LNCaP clone FGC (cell line): ENCODE measurements at regions not wholly inside any gene's neighbourhood (a gene's known extent, or its start where the extent isn't known, plus 50 kb on each side); places are given as distances from the start of the nearest gene placed in this dataset.

Experiments
- DNase-seq: peaks from one replicate; pipeline ENCODE4 v3.0.0-alpha.2; 2011; ENCODE audit warnings: low read depth
- H3K4me3 ChIP-seq: 2 replicates; pipeline ENCODE4 v1.5.1; 2011; ENCODE audit warnings: mild to moderate bottlenecking, low read depth, low read length, control low read depth
- CTCF ChIP-seq: IDR thresholded peaks from 2 replicates; pipeline ENCODE4 v1.5.1; 2012; ENCODE audit warnings: mild to moderate bottlenecking; ENCODE audit not compliant: control insufficient read depth, insufficient read depth; ENCODE audit errors: extremely low read depth

- no peak for DNase-seq
- TF ChIP-seq CTCF: no peak
These were observed 260.8 kb upstream of the RRP15 start for GRCh38 chr1:218024211-218024720.

GRCh38 chr1:218025454-218025853 is 259.6 kb upstream of the RRP15 start:
- H3K4me3 ChIP-seq: no peak overlapping the region
- no peak for TF ChIP-seq CTCF
- no peak for DNase-seq

More at GRCh38 chr1:218024211-218024720, 260.8 kb upstream of the RRP15 start:
- H3K4me3 ChIP-seq: no peak overlapping the region

GRCh38 chr1:218027152-218027551 is 257.9 kb upstream of the RRP15 start:
- H3K4me3 ChIP-seq: no peak overlapping the region
- TF ChIP-seq CTCF: no peak
- no peak for DNase-seq

- no peak for TF ChIP-seq CTCF
- no peak for DNase-seq
- H3K4me3 ChIP-seq: no peak overlapping the region
These were observed 254.2 kb upstream of the RRP15 start for GRCh38 chr1:218030846-218031245.

GRCh38 chr1:218031901-218032300 is 253.2 kb upstream of the RRP15 start:
- H3K4me3 ChIP-seq: no peak overlapping the region
- no peak for TF ChIP-seq CTCF
- DNase-seq: no peak

GRCh38 chr1:218034468-218034867 is 250.6 kb upstream of the RRP15 start:
- no peak for TF ChIP-seq CTCF
- DNase-seq: no peak
- H3K4me3 ChIP-seq: no peak overlapping the region

- no peak for TF ChIP-seq CTCF
- DNase-seq: no peak
- H3K4me3 ChIP-seq: no peak overlapping the region
These were observed 236.2 kb upstream of the RRP15 start for GRCh38 chr1:218048828-218049420.
